ENCODE measurements at regions not wholly inside any gene's neighbourhood (a gene's known extent, or its start where the extent isn't known, plus 50 kb on each side); places are given as distances from the start of the nearest gene placed in this dataset.

DNA sequence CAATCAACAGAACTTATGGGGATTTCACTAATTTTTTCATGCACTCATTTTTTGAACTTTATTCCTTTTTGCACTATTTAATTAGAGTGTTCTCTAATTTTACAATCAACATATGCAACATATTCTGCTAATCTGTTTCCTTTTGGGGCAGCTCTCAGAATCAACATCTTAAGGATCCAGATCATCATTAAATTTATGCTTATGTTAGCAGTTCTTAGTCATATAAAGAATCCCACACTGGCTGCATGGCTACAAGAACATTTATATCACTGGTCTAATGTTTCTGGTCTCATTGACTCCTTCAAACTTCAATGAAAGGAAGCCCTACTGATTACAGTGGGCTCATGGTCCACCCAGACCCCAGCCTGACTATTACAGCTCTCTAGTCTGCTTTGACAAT is 245.2 kb downstream of the RBM26 start:
- TF ChIP-seq CTCF (IDR thresholded peaks at IDR 0.05) (no peak), POLR2A (IDR thresholded peaks at IDR 0.05) (no peak)
